Gastrocnemius medialis (tissue), 4 donors: ENCODE measurements at regions not wholly inside any gene's neighbourhood (a gene's known extent, or its start where the extent isn't known, plus 50 kb on each side); places are given as distances from the start of the nearest gene placed in this dataset.
"Not testable (repeated sequence)": the region's sequence is repeated elsewhere in the genome, so short reads cannot be mapped to it uniquely, and the experiment has no call there.

ENCODE experiments used
- ATAC-seq, 2 donors: fragments of 150-250 bp; one replicate each; pipeline ENCODE4 v1.9.1; 2016
- DNase-seq, 2 donors: peaks; one replicate each; pipeline ENCODE4 v3.0.0-alpha.2; 2019
- H3K27ac ChIP-seq, 4 donors: fragments of 200-600 bp; sonication (generic); 1 replicate in 1 of 4; 2 replicates in 3 of 4; pipeline ENCODE4 v1.5.1; 2016 to 2018; ENCODE audit warnings: mild to moderate bottlenecking in 2 of 4, moderate library complexity in 1 of 4
- H3K27me3 ChIP-seq, 3 donors: fragments of 200-600 bp; sonication (generic) in 2 of 3; 1 replicate in 1 of 3; 2 replicates in 2 of 3; pipeline versions ENCODE4 v1.5.1 to v1.6.0; 2016 to 2019; ENCODE audit warnings: mild to moderate bottlenecking in 1 of 3, moderate library complexity in 1 of 3
- H3K36me3 ChIP-seq, 2 donors: fragments of 200-600 bp; sonication (generic) in 1 of 2; one replicate each; pipeline ENCODE4 v1.5.1; 2017 to 2018
- H3K4me1 ChIP-seq, 2 donors: fragments of 200-600 bp; sonication (generic) in 1 of 2; one replicate each; pipeline ENCODE4 v1.5.1; 2016 to 2017; ENCODE audit warnings: mild to moderate bottlenecking in 2 of 2
- H3K4me3 ChIP-seq, 4 donors: fragments of 200-600 bp; sonication (generic) in 3 of 4; 1 replicate in 1 of 4; 2 replicates in 3 of 4; pipeline ENCODE4 v1.5.1; 2016 to 2019; ENCODE audit warnings: mild to moderate bottlenecking in 2 of 4
- H3K9me3 ChIP-seq, 3 donors: fragments of 200-600 bp; sonication (generic) in 2 of 3; 1 replicate in 1 of 3; 2 replicates in 2 of 3; pipeline ENCODE4 v1.5.1; 2016 to 2019
- CTCF ChIP-seq, 5 experiments: fragments of 450-650 bp in 3 of 5; fragments of 200-600 bp in 2 of 5; sonication (generic) in 2 of 5; IDR thresholded peaks in 4 of 5; conservative IDR thresholded peaks in 1 of 5; 1 replicate in 4 of 5; 2 replicates in 1 of 5; pipeline ENCODE4 v1.5.1; 2016 to 2019; ENCODE audit warnings: antibody characterized with exemption in 5 of 5, mild to moderate bottlenecking in 3 of 5, moderate library complexity in 3 of 5
- POLR2A ChIP-seq, 2 donors: fragments of 450-650 bp; IDR thresholded peaks; one replicate each; pipeline ENCODE4 v1.6.1; 2017; ENCODE audit warnings: antibody characterized with exemption in 2 of 2, mild to moderate bottlenecking in 2 of 2, moderate library complexity in 2 of 2
- in situ Hi-C, 4 donors: fragments of 200-750 bp; cut with MboI; loops; one replicate each; pipeline versions ENCODE4 v1.15.0 to v1.8.0; 2017; ENCODE audit warnings: low sequenced_read_pairs in 4 of 4
- intact Hi-C: fragments of 100-400 bp; cut with DNase I; formaldehyde crosslinking; loops from one replicate; pipeline ENCODE4 v1.15.1; 2023; ENCODE audit warnings: low total_unique reads

GRCh38 chr13:23966221-23966690 is 69.0 kb upstream of the C1QTNF9B start:
- intact Hi-C loops = no loop called here
- Histone ChIP-seq H3K27ac (no peak overlapping the region), H3K27me3 (no peaks in the 10 kb centered on the region), H3K9me3 (no peaks in the 10 kb centered on the region), H3K4me1 (no peaks in the 10 kb centered on the region), H3K4me3 (peak overlapping the region in 3 of 4 donors; percentile 13 to 27 (median 24)), H3K36me3 (no peaks in the 10 kb centered on the region)
- no peak for DNase-seq
- TF ChIP-seq POLR2A (IDR thresholded peaks at IDR 0.05) = no peak
- no peak for TF ChIP-seq CTCF (IDR thresholded peaks at IDR 0.05 in 4 of 5, conservative IDR thresholded peaks at IDR 0.05 in 1 of 5)
- ATAC-seq = no peak
- in situ Hi-C loops = no loop called here

GRCh38 chr13:23966691-23967615 is 69.7 kb upstream of the C1QTNF9B start:
- Histone ChIP-seq H3K27ac (peak overlapping the region in 1 of 4 donors; percentile 25), H3K4me3 (peak overlapping the region in 3 of 4 donors; percentile 13 to 27 (median 24)), H3K27me3 (no peaks in the 10 kb centered on the region), H3K9me3 (no peaks in the 10 kb centered on the region), H3K4me1 (no peaks in the 10 kb centered on the region), H3K36me3 (no peaks in the 10 kb centered on the region)
- no peak for ATAC-seq
- no peak for TF ChIP-seq CTCF (IDR thresholded peaks at IDR 0.05 in 4 of 5, conservative IDR thresholded peaks at IDR 0.05 in 1 of 5)
- TF ChIP-seq POLR2A (IDR thresholded peaks at IDR 0.05) = no peak
- DNase-seq = no peak
- intact Hi-C loops = no loop called here
- in situ Hi-C loops = no loop called here

GRCh38 chr13:23967792-23968191 is 70.5 kb upstream of the C1QTNF9B start:
- H3K27ac ChIP-seq, DNase-seq, H3K27me3 ChIP-seq, ATAC-seq, H3K4me1 ChIP-seq, H3K9me3 ChIP-seq, in situ Hi-C loops, intact Hi-C loops, H3K36me3 ChIP-seq, H3K4me3 ChIP-seq: not testable (repeated sequence)

GRCh38 chr13:23969647-23970046 is 72.3 kb upstream of the C1QTNF9B start:
- intact Hi-C loops = no loop called here
- DNase-seq = no peak
- H3K27me3 ChIP-seq = no peaks in the 10 kb centered on the region
- H3K36me3 ChIP-seq = no peaks in the 10 kb centered on the region
- no peak overlapping the region for H3K4me3 ChIP-seq
- in situ Hi-C loops = no loop called here
- TF ChIP-seq POLR2A (IDR thresholded peaks at IDR 0.05) = no peak
- TF ChIP-seq CTCF (IDR thresholded peaks at IDR 0.05 in 4 of 5, conservative IDR thresholded peaks at IDR 0.05 in 1 of 5) = no peak
- no peak overlapping the region for H3K27ac ChIP-seq
- no peak for ATAC-seq
- H3K4me1 ChIP-seq = no peaks in the 10 kb centered on the region
- H3K9me3 ChIP-seq = no peaks in the 10 kb centered on the region

- in situ Hi-C loops = no loop called here
Observed at GRCh38 chr13:23979361-23980159, 82.3 kb upstream of the C1QTNF9B start.

More at GRCh38 chr13:23979361-23980159, 82.3 kb upstream of the C1QTNF9B start:
- Histone ChIP-seq H3K27me3 (peaks cover 11 to 24% (median 16%) of the 10 kb centered on the region in 3 donors), H3K27ac (peak overlapping the region in 1 of 4 donors; percentile 24), H3K36me3 (no peaks in the 10 kb centered on the region), H3K4me3 (peak overlapping the region; percentile 44 to 70 (median 58)), H3K9me3 (no peaks in the 10 kb centered on the region), H3K4me1 (peaks cover 5 to 7% of the 10 kb centered on the region in 2 donors)
- TF ChIP-seq POLR2A (IDR thresholded peaks at IDR 0.05) (no peak), CTCF (IDR thresholded peaks at IDR 0.05 in 4 of 5, conservative IDR thresholded peaks at IDR 0.05 in 1 of 5) (no peak)
- ATAC-seq (peak; percentile 39 to 60), DNase-seq (peak in 1 of 2 donors; percentile 27)
- intact Hi-C loops = no loop called here
